Body of pancreas (tissue), 4 donors: ENCODE measurements at regions not wholly inside any gene's neighbourhood (a gene's known extent, or its start where the extent isn't known, plus 50 kb on each side); places are given as distances from the start of the nearest gene placed in this dataset.

Experiments used
- POLR2A ChIP-seq, 3 donors: fragments of 450-650 bp; IDR thresholded peaks; one replicate each; pipeline ENCODE4 v1.6.1; 2016; ENCODE audit warnings: antibody characterized with exemption in 3 of 3, mild to moderate bottlenecking in 2 of 3
- TF ChIP-seq, protein P1 (sequence below), 7 experiments: fragments of 450-650 bp in 4 of 7; fragments of 200-600 bp in 3 of 7; sonication (generic) in 3 of 7; IDR thresholded peaks; one replicate each; pipeline ENCODE4 v1.5.1; 2016 to 2019; ENCODE audit warnings: antibody characterized with exemption in 7 of 7

GRCh38 chr18:47720741-47721140, 209.7 kb downstream of the SMAD2 start:
- TF ChIP-seq, protein P1, sequence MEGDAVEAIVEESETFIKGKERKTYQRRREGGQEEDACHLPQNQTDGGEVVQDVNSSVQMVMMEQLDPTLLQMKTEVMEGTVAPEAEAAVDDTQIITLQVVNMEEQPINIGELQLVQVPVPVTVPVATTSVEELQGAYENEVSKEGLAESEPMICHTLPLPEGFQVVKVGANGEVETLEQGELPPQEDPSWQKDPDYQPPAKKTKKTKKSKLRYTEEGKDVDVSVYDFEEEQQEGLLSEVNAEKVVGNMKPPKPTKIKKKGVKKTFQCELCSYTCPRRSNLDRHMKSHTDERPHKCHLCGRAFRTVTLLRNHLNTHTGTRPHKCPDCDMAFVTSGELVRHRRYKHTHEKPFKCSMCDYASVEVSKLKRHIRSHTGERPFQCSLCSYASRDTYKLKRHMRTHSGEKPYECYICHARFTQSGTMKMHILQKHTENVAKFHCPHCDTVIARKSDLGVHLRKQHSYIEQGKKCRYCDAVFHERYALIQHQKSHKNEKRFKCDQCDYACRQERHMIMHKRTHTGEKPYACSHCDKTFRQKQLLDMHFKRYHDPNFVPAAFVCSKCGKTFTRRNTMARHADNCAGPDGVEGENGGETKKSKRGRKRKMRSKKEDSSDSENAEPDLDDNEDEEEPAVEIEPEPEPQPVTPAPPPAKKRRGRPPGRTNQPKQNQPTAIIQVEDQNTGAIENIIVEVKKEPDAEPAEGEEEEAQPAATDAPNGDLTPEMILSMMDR (IDR thresholded peaks at IDR 0.05), result no peak
- no peak for TF ChIP-seq POLR2A (IDR thresholded peaks at IDR 0.05)
